MV-4-11 (cell line): ENCODE measurements at regions not wholly inside any gene's neighbourhood (a gene's known extent, or its start where the extent isn't known, plus 50 kb on each side); places are given as distances from the start of the nearest gene placed in this dataset.
"Not testable (repeated sequence)": the region's sequence is repeated elsewhere in the genome, so short reads cannot be mapped to it uniquely, and the experiment has no call there.

Experiments used
- DNase-seq: peaks from one replicate; lab custom pipeline; 2025; lab: John Stamatoyannopoulos, UW

- no peak for DNase-seq
Measured at GRCh38 chr4:75189711-75190335, 256.9 kb downstream of the PARM1 start.

- peak; percentile 58 for DNase-seq
Measured at GRCh38 chr4:75180790-75181776, 248.2 kb downstream of the PARM1 start.

- DNase-seq = no peak
Measured at GRCh38 chr4:75180217-75180616, 247.3 kb downstream of the PARM1 start.

GRCh38 chr4:75179510-75179909 is 246.6 kb downstream of the PARM1 start:
- DNase-seq = no peak

- no peak for DNase-seq
Measured at GRCh38 chr4:75172551-75172950, 239.6 kb downstream of the PARM1 start.

- DNase-seq = no peak
Measured at GRCh38 chr4:75169427-75169826, 236.5 kb downstream of the PARM1 start.

- no peak for DNase-seq
Measured at GRCh38 chr4:75169020-75169419, 236.1 kb downstream of the PARM1 start.

- no peak for DNase-seq
Measured at GRCh38 chr4:75168548-75168947, 235.6 kb downstream of the PARM1 start.

- not testable (repeated sequence) for DNase-seq
Measured at GRCh38 chr4:75165100-75165499, 232.2 kb downstream of the PARM1 start.

- DNase-seq = peak; percentile 60
Measured at GRCh38 chr4:75158451-75158850, 225.5 kb downstream of the PARM1 start.

- no peak for DNase-seq
Measured at GRCh38 chr4:75154994-75155393, 222.1 kb downstream of the PARM1 start.

GRCh38 chr4:75146223-75146622 is 213.3 kb downstream of the PARM1 start:
- DNase-seq = peak; percentile 13

GRCh38 chr4:75144475-75144874 is 211.6 kb downstream of the PARM1 start:
- no peak for DNase-seq

- DNase-seq = peak; percentile 78
Measured at GRCh38 chr4:75142850-75143249, 209.9 kb downstream of the PARM1 start.

GRCh38 chr4:75142382-75142781 is 209.5 kb downstream of the PARM1 start:
- peak; percentile 85 for DNase-seq

- no peak for DNase-seq
Measured at GRCh38 chr4:75141162-75141561, 208.2 kb downstream of the PARM1 start.

- DNase-seq = no peak
Measured at GRCh38 chr4:75137302-75137701, 204.4 kb downstream of the PARM1 start.

- DNase-seq = no peak
Measured at GRCh38 chr4:75135068-75135825, 202.3 kb downstream of the PARM1 start.

- DNase-seq = not testable (repeated sequence)
Measured at GRCh38 chr4:75126870-75127269, 194.0 kb downstream of the PARM1 start.

- no peak for DNase-seq
Measured at GRCh38 chr4:75126058-75126457, 193.1 kb downstream of the PARM1 start.

- no peak for DNase-seq
Measured at GRCh38 chr4:75122424-75123014, 189.6 kb downstream of the PARM1 start.

GRCh38 chr4:75118739-75119138 is 185.8 kb downstream of the PARM1 start:
- no peak for DNase-seq
